K562 (cell line): ENCODE measurements at regions not wholly inside any gene's neighbourhood (a gene's known extent, or its start where the extent isn't known, plus 50 kb on each side); places are given as distances from the start of the nearest gene placed in this dataset.

ENCODE experiments used
- ATAC-seq: fragments of 200-7000 bp; cut with Tn5 transposase; 3 replicates; pipeline ENCODE4 v1.9.1; 2020; ENCODE audit warnings: moderate library complexity
- BruUV-seq: library from RNA; stranded (reverse); fragments of 400-500 nt; replicated peaks from 2 replicates; lab custom pipeline; 2021; lab: Mats Ljungman, UMichigan
- CTCF ChIA-PET: fragments of 300-600 bp; formaldehyde crosslinking; extraction: SDS; loops from one replicate; lab custom pipeline; 2021; ENCODE audit warnings: low intra/inter-chr PET ratio; lab: Yijun Ruan, JAX
- POLR2A ChIA-PET: fragments of 300-600, 350-650 bp; sonication (Branson Sonifier 250); formaldehyde crosslinking; extraction: SDS; loops from one replicate; lab custom pipeline; 2021; ENCODE audit warnings: antibody characterized with exemption, inconsistent platforms; lab: Yijun Ruan, JAX
- DNase-seq, 4 experiments: peaks; one replicate each; pipeline versions ENCODE4 v3.0.0 to v3.0.0-alpha.2; 2011 to 2018; ENCODE audit warnings: low spot score in 3 of 4, mixed read lengths in 3 of 4; ENCODE audit errors: extremely low read depth in 1 of 4
- FAIRE-seq: peaks from 2 replicates; lab custom pipeline; 2011; peaks lifted over from hg19 to GRCh38; lab: Jason Lieb, UNC
- H2AFZ ChIP-seq: 2 replicates; pipeline ENCODE4 v1.6.0; 2011; ENCODE audit warnings: low read depth, low read length, control low read depth, inconsistent platforms
- H3K27ac ChIP-seq: fragments of 200-600 bp; 3 replicates; pipeline ENCODE4 v1.8.0; 2011; ENCODE audit warnings: low read depth, mild to moderate bottlenecking, control low read depth, inconsistent platforms, low read length, moderate library complexity, mixed read lengths; ENCODE audit errors: extremely low read depth
- H3K27me3 ChIP-seq, 2 experiments: fragments of 300-600 bp in 1 of 2; 2 replicates in 1 of 2; 3 replicates in 1 of 2; pipeline versions ENCODE4 v1.6.0 to v1.8.0; 2011; ENCODE audit warnings: inconsistent platforms in 2 of 2, low read length in 2 of 2, mild to moderate bottlenecking in 1 of 2, mixed read lengths in 1 of 2, moderate library complexity in 1 of 2; ENCODE audit not compliant: control insufficient read depth in 2 of 2, insufficient read depth in 2 of 2
- H3K36me3 ChIP-seq: fragments of 300-600 bp; 3 replicates; pipeline ENCODE4 v1.8.0; 2011; ENCODE audit warnings: mild to moderate bottlenecking, low read length, inconsistent platforms; ENCODE audit not compliant: control insufficient read depth, insufficient read depth
- H3K4me1 ChIP-seq, 2 experiments: fragments of 200-600 bp in 1 of 2; replicated peaks in 1 of 2; 2 replicates in 1 of 2; 3 replicates in 1 of 2; pipeline versions ENCODE4 v1.5.1 to v1.8.0; 2011; ENCODE audit warnings: inconsistent platforms in 2 of 2, low read length in 2 of 2, mild to moderate bottlenecking in 1 of 2, mixed read lengths in 1 of 2, moderate library complexity in 1 of 2; ENCODE audit not compliant: control insufficient read depth in 2 of 2, insufficient read depth in 2 of 2
- H3K4me2 ChIP-seq: 2 replicates; pipeline ENCODE4 v1.6.1; 2011; ENCODE audit warnings: low read length, control low read depth, inconsistent platforms, mixed read lengths; ENCODE audit not compliant: insufficient read depth
- H3K4me3 ChIP-seq: fragments of 200-600 bp; sonication (generic), shearing (Covaris generic); 2 replicates; pipeline ENCODE4 v1.5.1; 2016; ENCODE audit warnings: control low read depth, inconsistent platforms
- H3K79me2 ChIP-seq: fragments of 200-600 bp; 3 replicates; pipeline ENCODE4 v1.8.0; 2011; ENCODE audit warnings: low read length, inconsistent platforms; ENCODE audit not compliant: control insufficient read depth, insufficient read depth
- H3K9ac ChIP-seq, 2 experiments: 2 replicates each; pipeline versions ENCODE4 v1.6.0 to v1.6.1; 2011; ENCODE audit warnings: low read depth in 2 of 2, low read length in 2 of 2, control low read depth in 1 of 2, inconsistent platforms in 1 of 2, mild to moderate bottlenecking in 1 of 2, mixed read lengths in 1 of 2; ENCODE audit not compliant: insufficient read depth in 1 of 2
- H3K9me1 ChIP-seq: one replicate; pipeline ENCODE4 v1.6.0; 2011; ENCODE audit warnings: inconsistent platforms, mild to moderate bottlenecking, low read length, moderate library complexity; ENCODE audit not compliant: control insufficient read depth, insufficient read depth
- H3K9me3 ChIP-seq: replicated peaks from 2 replicates; pipeline ENCODE4 v1.5.1; 2011; ENCODE audit warnings: low read depth, low read length, inconsistent platforms; ENCODE audit not compliant: control insufficient read depth, insufficient read depth
- H4K20me1 ChIP-seq: replicated peaks from 2 replicates; pipeline ENCODE4 v1.6.1; 2011; ENCODE audit warnings: low read length, inconsistent platforms, mixed read lengths; ENCODE audit not compliant: control insufficient read depth, insufficient read depth
- ETS2 ChIP-seq: IDR thresholded peaks from 2 replicates; pipeline ENCODE4 v1.6.1; 2016; ENCODE audit warnings: borderline replicate concordance, missing genetic modification characterization, mild to moderate bottlenecking, moderate library complexity, missing compliant biosample characterization; ENCODE audit not compliant: poor library complexity, severe bottlenecking
- KDM2B ChIP-seq: fragments of 250-450 bp; sonication (Bioruptor Pico); IDR thresholded peaks from 2 replicates; pipeline ENCODE4 v1.8.0; 2021; ENCODE audit warnings: mild to moderate bottlenecking, moderate library complexity
- NFIC ChIP-seq: fragments of 450-650 bp; IDR thresholded peaks from 2 replicates; pipeline ENCODE4 v1.6.1; 2017; ENCODE audit warnings: mild to moderate bottlenecking, inconsistent platforms
- POLR3G ChIP-seq: IDR thresholded peaks from 2 replicates; pipeline ENCODE4 v1.6.1; 2011; ENCODE audit not compliant: insufficient read length, insufficient replicate concordance; ENCODE audit errors: extremely low read depth
- RHOXF2B ChIP-seq: fragments of 250-450 bp; sonication (Bioruptor Pico); conservative IDR thresholded peaks from 2 replicates; pipeline ENCODE4 v1.5.1; 2021
- TEAD4 ChIP-seq, 2 experiments: sonication (generic) in 1 of 2; formaldehyde crosslinking in 1 of 2; IDR thresholded peaks; 2 replicates each; pipeline versions ENCODE4 v1.6.1 to v1.8.0; 2012 to 2022; ENCODE audit warnings: borderline replicate concordance in 1 of 2, inconsistent platforms in 1 of 2, low read length in 1 of 2, mild to moderate bottlenecking in 1 of 2, missing genetic modification reagents in 1 of 2
- ZNF41 ChIP-seq: fragments of 250-450 bp; sonication (Bioruptor Pico); conservative IDR thresholded peaks from 2 replicates; pipeline ENCODE4 v1.4.0; 2020; ENCODE audit warnings: mild to moderate bottlenecking
- ZNF561 ChIP-seq: fragments of 450-650 bp; formaldehyde crosslinking; conservative IDR thresholded peaks from 2 replicates; pipeline ENCODE4 v1.4.0; 2020; ENCODE audit warnings: mild to moderate bottlenecking, moderate library complexity
- WGBS: fragments of 100-300 bp; shearing (Covaris generic); methylation state at CpG from one replicate; pipeline ENCODE4 v1.1.6; 2016; ENCODE audit warnings: low coverage, mixed read lengths; ENCODE audit not compliant: insufficient coverage; ENCODE audit errors: missing lambda C conversion rate; 5-methylcytosine and 5-hydroxymethylcytosine counted together
- in situ Hi-C: fragments of 300-500 bp; cut with MboI; formaldehyde crosslinking; loops from 4 replicates; pipeline ENCODE4 v1.15.0; 2018; ENCODE audit warnings: inconsistent platforms, mixed read lengths
- intact Hi-C: fragments of 100-400 bp; cut with micrococcal nuclease; formaldehyde crosslinking; loops from 2 replicates; pipeline ENCODE4 v1.14.2; 2022
- TF ChIP-seq, protein P1 (sequence below): fragments of 450-650 bp; formaldehyde crosslinking; conservative IDR thresholded peaks from 2 replicates; pipeline ENCODE4 v1.4.0; 2022; ENCODE audit warnings: mild to moderate bottlenecking, missing genetic modification characterization
- TF ChIP-seq, protein P2 (sequence below): fragments of 150-350 bp; conservative IDR thresholded peaks from 2 replicates; pipeline ENCODE4 v1.6.1; 2014; ENCODE audit warnings: low read length
- TF ChIP-seq, protein P3 (sequence below): sonication (generic); formaldehyde crosslinking; IDR thresholded peaks from 2 replicates; pipeline ENCODE4 v1.9.0; 2022; ENCODE audit warnings: mild to moderate bottlenecking, missing genetic modification reagents
- TF ChIP-seq, protein P4 (sequence below): fragments of 450-650 bp; conservative IDR thresholded peaks from 2 replicates; pipeline ENCODE4 v1.6.1; 2016; ENCODE audit warnings: missing genetic modification characterization, low read depth, mild to moderate bottlenecking, control low read depth, missing compliant biosample characterization
- TF ChIP-seq, protein P5 (sequence below), 2 experiments: fragments of 450-650 bp in 1 of 2; IDR thresholded peaks; 2 replicates each; pipeline ENCODE4 v1.6.1; 2011 to 2017; ENCODE audit warnings: low read depth in 2 of 2, antibody characterized with exemption in 1 of 2, borderline replicate concordance in 1 of 2, low read length in 1 of 2, mild to moderate bottlenecking in 1 of 2, mixed read lengths in 1 of 2; ENCODE audit not compliant: control insufficient read depth in 1 of 2

DNA sequence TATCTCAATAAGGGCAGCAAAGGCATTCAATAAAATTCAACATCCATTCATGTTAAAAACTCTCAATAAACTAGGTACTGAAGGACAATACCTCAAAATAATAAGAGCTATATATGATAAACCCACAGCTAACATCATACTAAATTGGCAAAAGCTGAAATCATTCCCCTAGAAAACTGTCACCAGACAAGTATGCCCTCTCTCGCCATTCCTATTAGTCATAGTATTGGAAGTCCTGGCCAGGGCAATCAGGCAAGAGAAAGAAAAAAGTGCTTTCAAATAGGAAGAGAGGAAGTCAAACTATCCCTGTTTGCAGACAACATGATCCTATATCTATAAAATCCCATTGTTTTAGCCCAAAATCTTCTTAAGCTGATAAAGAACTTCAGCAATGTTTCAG lies 116.8 kb downstream of the TENT5D start:
- BruUV-seq: no TSS peak
- no peaks in the 10 kb centered on the region for H3K9me3 ChIP-seq
- H3K79me2 ChIP-seq: no peaks in the 10 kb centered on the region
- ATAC-seq (no peak), FAIRE-seq (no peak), DNase-seq (no peak)
- ChIA-PET CTCF (no interaction called here), POLR2A (no interaction called here)
- no peak overlapping the region for H2AFZ ChIP-seq
- H3K9me1 ChIP-seq: no peaks in the 10 kb centered on the region
- no peak overlapping the region for H3K27ac ChIP-seq
- in situ Hi-C loops (no loop called here), intact Hi-C loops (no loop called here)
- no peak overlapping the region for H3K4me2 ChIP-seq
- TF ChIP-seq POLR3G (no peak), ZNF561 (CRISPR knock-in tag) (no peak), RHOXF2B (no peak), KDM2B (CRISPR knock-in tag) (no peak), TEAD4 (IDR thresholded peaks at IDR 0.05; ENCODE audit: low read length) (no peak), TEAD4 (CRISPR knock-in tag; IDR thresholded peaks at IDR 0.05; ENCODE audit: borderline replicate concordance) (no peak), ZNF41 (CRISPR knock-in tag) (no peak), NFIC (no peak), ETS2 (tag) (no peak)
- TF ChIP-seq, protein P1, sequence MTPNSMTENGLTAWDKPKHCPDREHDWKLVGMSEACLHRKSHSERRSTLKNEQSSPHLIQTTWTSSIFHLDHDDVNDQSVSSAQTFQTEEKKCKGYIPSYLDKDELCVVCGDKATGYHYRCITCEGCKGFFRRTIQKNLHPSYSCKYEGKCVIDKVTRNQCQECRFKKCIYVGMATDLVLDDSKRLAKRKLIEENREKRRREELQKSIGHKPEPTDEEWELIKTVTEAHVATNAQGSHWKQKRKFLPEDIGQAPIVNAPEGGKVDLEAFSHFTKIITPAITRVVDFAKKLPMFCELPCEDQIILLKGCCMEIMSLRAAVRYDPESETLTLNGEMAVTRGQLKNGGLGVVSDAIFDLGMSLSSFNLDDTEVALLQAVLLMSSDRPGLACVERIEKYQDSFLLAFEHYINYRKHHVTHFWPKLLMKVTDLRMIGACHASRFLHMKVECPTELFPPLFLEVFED (CRISPR knock-in tag): no peak
- TF ChIP-seq, protein P2, sequence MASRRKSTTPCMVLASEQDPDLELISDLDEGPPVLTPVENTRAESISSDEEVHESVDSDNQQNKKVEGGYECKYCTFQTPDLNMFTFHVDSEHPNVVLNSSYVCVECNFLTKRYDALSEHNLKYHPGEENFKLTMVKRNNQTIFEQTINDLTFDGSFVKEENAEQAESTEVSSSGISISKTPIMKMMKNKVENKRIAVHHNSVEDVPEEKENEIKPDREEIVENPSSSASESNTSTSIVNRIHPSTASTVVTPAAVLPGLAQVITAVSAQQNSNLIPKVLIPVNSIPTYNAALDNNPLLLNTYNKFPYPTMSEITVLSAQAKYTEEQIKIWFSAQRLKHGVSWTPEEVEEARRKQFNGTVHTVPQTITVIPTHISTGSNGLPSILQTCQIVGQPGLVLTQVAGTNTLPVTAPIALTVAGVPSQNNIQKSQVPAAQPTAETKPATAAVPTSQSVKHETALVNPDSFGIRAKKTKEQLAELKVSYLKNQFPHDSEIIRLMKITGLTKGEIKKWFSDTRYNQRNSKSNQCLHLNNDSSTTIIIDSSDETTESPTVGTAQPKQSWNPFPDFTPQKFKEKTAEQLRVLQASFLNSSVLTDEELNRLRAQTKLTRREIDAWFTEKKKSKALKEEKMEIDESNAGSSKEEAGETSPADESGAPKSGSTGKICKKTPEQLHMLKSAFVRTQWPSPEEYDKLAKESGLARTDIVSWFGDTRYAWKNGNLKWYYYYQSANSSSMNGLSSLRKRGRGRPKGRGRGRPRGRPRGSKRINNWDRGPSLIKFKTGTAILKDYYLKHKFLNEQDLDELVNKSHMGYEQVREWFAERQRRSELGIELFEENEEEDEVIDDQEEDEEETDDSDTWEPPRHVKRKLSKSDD: no peak
- TF ChIP-seq, protein P3, sequence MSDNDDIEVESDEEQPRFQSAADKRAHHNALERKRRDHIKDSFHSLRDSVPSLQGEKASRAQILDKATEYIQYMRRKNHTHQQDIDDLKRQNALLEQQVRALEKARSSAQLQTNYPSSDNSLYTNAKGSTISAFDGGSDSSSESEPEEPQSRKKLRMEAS (CRISPR knock-in tag): no peak
- TF ChIP-seq, protein P4, sequence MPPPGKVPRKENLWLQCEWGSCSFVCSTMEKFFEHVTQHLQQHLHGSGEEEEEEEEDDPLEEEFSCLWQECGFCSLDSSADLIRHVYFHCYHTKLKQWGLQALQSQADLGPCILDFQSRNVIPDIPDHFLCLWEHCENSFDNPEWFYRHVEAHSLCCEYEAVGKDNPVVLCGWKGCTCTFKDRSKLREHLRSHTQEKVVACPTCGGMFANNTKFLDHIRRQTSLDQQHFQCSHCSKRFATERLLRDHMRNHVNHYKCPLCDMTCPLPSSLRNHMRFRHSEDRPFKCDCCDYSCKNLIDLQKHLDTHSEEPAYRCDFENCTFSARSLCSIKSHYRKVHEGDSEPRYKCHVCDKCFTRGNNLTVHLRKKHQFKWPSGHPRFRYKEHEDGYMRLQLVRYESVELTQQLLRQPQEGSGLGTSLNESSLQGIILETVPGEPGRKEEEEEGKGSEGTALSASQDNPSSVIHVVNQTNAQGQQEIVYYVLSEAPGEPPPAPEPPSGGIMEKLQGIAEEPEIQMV: no peak
- TF ChIP-seq, protein P5, sequence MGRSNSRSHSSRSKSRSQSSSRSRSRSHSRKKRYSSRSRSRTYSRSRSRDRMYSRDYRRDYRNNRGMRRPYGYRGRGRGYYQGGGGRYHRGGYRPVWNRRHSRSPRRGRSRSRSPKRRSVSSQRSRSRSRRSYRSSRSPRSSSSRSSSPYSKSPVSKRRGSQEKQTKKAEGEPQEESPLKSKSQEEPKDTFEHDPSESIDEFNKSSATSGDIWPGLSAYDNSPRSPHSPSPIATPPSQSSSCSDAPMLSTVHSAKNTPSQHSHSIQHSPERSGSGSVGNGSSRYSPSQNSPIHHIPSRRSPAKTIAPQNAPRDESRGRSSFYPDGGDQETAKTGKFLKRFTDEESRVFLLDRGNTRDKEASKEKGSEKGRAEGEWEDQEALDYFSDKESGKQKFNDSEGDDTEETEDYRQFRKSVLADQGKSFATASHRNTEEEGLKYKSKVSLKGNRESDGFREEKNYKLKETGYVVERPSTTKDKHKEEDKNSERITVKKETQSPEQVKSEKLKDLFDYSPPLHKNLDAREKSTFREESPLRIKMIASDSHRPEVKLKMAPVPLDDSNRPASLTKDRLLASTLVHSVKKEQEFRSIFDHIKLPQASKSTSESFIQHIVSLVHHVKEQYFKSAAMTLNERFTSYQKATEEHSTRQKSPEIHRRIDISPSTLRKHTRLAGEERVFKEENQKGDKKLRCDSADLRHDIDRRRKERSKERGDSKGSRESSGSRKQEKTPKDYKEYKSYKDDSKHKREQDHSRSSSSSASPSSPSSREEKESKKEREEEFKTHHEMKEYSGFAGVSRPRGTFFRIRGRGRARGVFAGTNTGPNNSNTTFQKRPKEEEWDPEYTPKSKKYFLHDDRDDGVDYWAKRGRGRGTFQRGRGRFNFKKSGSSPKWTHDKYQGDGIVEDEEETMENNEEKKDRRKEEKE (IDR thresholded peaks at IDR 0.05; ENCODE audit: borderline replicate concordance in 1 of 2, control insufficient read depth in 1 of 2, low read depth in 2 of 2, low read length in 1 of 2): no peak
- no peak overlapping the region for H3K9ac ChIP-seq
- H3K27me3 ChIP-seq: no peaks in the 10 kb centered on the region
- H3K4me1 ChIP-seq: no peaks in the 10 kb centered on the region; a peak in 1 of 5 replicates
- WGBS: 0% methylated on average over 1 of the region's 1 CpG
- no peaks in the 10 kb centered on the region for H3K36me3 ChIP-seq
- H4K20me1 ChIP-seq: no peaks in the 10 kb centered on the region
- no peak overlapping the region for H3K4me3 ChIP-seq
